ENCODE measurements at regions not wholly inside any gene's neighbourhood (a gene's known extent, or its start where the extent isn't known, plus 50 kb on each side); places are given as distances from the start of the nearest gene placed in this dataset.

- Histone ChIP-seq H3K79me2 (replicated peaks; ENCODE audit: insufficient read depth, low read length) (no peaks in the 10 kb centered on the region), H3K27ac (ENCODE audit: low read length) (no peak overlapping the region), H4K20me1 (ENCODE audit: insufficient read depth) (no peaks in the 10 kb centered on the region), H3K9me2 (ENCODE audit: insufficient read depth, low read length) (no peaks in the 10 kb centered on the region), H3K9ac (ENCODE audit: low read length) (no peak overlapping the region), H3K27me3 (ENCODE audit: insufficient read depth, low read depth, low read length) (peaks cover 45% of the 10 kb centered on the region), H3K36me3 (ENCODE audit: insufficient read depth, low read length) (no peaks in the 10 kb centered on the region), H3K9me3 (ENCODE audit: low read length) (no peaks in the 10 kb centered on the region), H3F3A (ENCODE audit: insufficient read depth, low read length, poor library complexity, severe bottlenecking) (no peaks in the 10 kb centered on the region), H2AFZ (ENCODE audit: low read depth, low read length) (no peak overlapping the region), H3K4me2 (ENCODE audit: low read length) (no peak overlapping the region), H3K4me3 (ENCODE audit: low read length) (no peak overlapping the region)
- TF ChIP-seq TAF1 (IDR thresholded peaks at IDR 0.05; ENCODE audit: low read depth), result no peak
These were observed 265.9 kb downstream of the FGFR2 start for GRCh38 chr10:121332353-121332752.

- H3K36me3 ChIP-seq (ENCODE audit: insufficient read depth, low read length), result no peaks in the 10 kb centered on the region
- H4K20me1 ChIP-seq (ENCODE audit: insufficient read depth), result no peaks in the 10 kb centered on the region
- H3K4me2 ChIP-seq (ENCODE audit: low read length), result no peak overlapping the region
- TF ChIP-seq MXI1 (conservative IDR thresholded peaks at IDR 0.05; ENCODE audit: poor library complexity, severe bottlenecking), result no peak
- TF ChIP-seq RAD21 (conservative IDR thresholded peaks at IDR 0.05), result no peak
- no peaks in the 10 kb centered on the region for H3K79me2 ChIP-seq (replicated peaks; ENCODE audit: insufficient read depth, low read length)
- no peaks in the 10 kb centered on the region for H3K9me2 ChIP-seq (ENCODE audit: insufficient read depth, low read length)
- no peak overlapping the region for H2AFZ ChIP-seq (ENCODE audit: low read depth, low read length)
- H3F3A ChIP-seq (ENCODE audit: insufficient read depth, low read length, poor library complexity, severe bottlenecking), result no peaks in the 10 kb centered on the region
- peaks cover 50% of the 10 kb centered on the region for H3K27me3 ChIP-seq (ENCODE audit: insufficient read depth, low read depth, low read length)
- no peak overlapping the region for H3K4me3 ChIP-seq (ENCODE audit: low read length)
- H3K9ac ChIP-seq (ENCODE audit: low read length), result no peak overlapping the region
- H3K27ac ChIP-seq (ENCODE audit: low read length), result no peak overlapping the region
- H3K9me3 ChIP-seq (ENCODE audit: low read length), result no peaks in the 10 kb centered on the region
These were observed 265.1 kb downstream of the FGFR2 start for GRCh38 chr10:121332829-121333765.

- H2AFZ ChIP-seq (ENCODE audit: low read depth, low read length), result no peak overlapping the region
- H3K9me3 ChIP-seq (ENCODE audit: low read length), result no peaks in the 10 kb centered on the region
- H4K20me1 ChIP-seq (ENCODE audit: insufficient read depth), result no peaks in the 10 kb centered on the region
- no peak overlapping the region for H3K27ac ChIP-seq (ENCODE audit: low read length)
- no peaks in the 10 kb centered on the region for H3K9me2 ChIP-seq (ENCODE audit: insufficient read depth, low read length)
- no peaks in the 10 kb centered on the region for H3F3A ChIP-seq (ENCODE audit: insufficient read depth, low read length, poor library complexity, severe bottlenecking)
- H3K4me3 ChIP-seq (ENCODE audit: low read length), result no peak overlapping the region
- H3K27me3 ChIP-seq (ENCODE audit: insufficient read depth, low read depth, low read length), result peaks cover 68% of the 10 kb centered on the region
- H3K36me3 ChIP-seq (ENCODE audit: insufficient read depth, low read length), result no peaks in the 10 kb centered on the region
- no peak overlapping the region for H3K4me2 ChIP-seq (ENCODE audit: low read length)
- TF ChIP-seq POLR2AphosphoS5 (IDR thresholded peaks at IDR 0.05) (no peak), EP300 (conservative IDR thresholded peaks at IDR 0.05; ENCODE audit: poor library complexity, severe bottlenecking) (no peak), EZH2 (IDR thresholded peaks at IDR 0.05; ENCODE audit: borderline replicate concordance, insufficient read depth, low read length, poor library complexity, severe bottlenecking) (no peak), SMC3 (conservative IDR thresholded peaks at IDR 0.05; ENCODE audit: poor library complexity) (no peak), MXI1 (conservative IDR thresholded peaks at IDR 0.05; ENCODE audit: poor library complexity, severe bottlenecking) (no peak), TAF1 (IDR thresholded peaks at IDR 0.05; ENCODE audit: low read depth) (no peak), RAD21 (conservative IDR thresholded peaks at IDR 0.05) (no peak)
- TF ChIP-seq, protein P1, sequence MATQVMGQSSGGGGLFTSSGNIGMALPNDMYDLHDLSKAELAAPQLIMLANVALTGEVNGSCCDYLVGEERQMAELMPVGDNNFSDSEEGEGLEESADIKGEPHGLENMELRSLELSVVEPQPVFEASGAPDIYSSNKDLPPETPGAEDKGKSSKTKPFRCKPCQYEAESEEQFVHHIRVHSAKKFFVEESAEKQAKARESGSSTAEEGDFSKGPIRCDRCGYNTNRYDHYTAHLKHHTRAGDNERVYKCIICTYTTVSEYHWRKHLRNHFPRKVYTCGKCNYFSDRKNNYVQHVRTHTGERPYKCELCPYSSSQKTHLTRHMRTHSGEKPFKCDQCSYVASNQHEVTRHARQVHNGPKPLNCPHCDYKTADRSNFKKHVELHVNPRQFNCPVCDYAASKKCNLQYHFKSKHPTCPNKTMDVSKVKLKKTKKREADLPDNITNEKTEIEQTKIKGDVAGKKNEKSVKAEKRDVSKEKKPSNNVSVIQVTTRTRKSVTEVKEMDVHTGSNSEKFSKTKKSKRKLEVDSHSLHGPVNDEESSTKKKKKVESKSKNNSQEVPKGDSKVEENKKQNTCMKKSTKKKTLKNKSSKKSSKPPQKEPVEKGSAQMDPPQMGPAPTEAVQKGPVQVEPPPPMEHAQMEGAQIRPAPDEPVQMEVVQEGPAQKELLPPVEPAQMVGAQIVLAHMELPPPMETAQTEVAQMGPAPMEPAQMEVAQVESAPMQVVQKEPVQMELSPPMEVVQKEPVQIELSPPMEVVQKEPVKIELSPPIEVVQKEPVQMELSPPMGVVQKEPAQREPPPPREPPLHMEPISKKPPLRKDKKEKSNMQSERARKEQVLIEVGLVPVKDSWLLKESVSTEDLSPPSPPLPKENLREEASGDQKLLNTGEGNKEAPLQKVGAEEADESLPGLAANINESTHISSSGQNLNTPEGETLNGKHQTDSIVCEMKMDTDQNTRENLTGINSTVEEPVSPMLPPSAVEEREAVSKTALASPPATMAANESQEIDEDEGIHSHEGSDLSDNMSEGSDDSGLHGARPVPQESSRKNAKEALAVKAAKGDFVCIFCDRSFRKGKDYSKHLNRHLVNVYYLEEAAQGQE (IDR thresholded peaks at IDR 0.05; ENCODE audit: borderline replicate concordance), result no peak
- TF ChIP-seq, protein P2, sequence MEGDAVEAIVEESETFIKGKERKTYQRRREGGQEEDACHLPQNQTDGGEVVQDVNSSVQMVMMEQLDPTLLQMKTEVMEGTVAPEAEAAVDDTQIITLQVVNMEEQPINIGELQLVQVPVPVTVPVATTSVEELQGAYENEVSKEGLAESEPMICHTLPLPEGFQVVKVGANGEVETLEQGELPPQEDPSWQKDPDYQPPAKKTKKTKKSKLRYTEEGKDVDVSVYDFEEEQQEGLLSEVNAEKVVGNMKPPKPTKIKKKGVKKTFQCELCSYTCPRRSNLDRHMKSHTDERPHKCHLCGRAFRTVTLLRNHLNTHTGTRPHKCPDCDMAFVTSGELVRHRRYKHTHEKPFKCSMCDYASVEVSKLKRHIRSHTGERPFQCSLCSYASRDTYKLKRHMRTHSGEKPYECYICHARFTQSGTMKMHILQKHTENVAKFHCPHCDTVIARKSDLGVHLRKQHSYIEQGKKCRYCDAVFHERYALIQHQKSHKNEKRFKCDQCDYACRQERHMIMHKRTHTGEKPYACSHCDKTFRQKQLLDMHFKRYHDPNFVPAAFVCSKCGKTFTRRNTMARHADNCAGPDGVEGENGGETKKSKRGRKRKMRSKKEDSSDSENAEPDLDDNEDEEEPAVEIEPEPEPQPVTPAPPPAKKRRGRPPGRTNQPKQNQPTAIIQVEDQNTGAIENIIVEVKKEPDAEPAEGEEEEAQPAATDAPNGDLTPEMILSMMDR (IDR thresholded peaks at IDR 0.05; ENCODE audit: poor library complexity, severe bottlenecking), result no peak
- H3K79me2 ChIP-seq (replicated peaks; ENCODE audit: insufficient read depth, low read length), result no peaks in the 10 kb centered on the region
- no peak overlapping the region for H3K9ac ChIP-seq (ENCODE audit: low read length)
These were observed 262.8 kb downstream of the FGFR2 start for GRCh38 chr10:121335386-121335925.
